ENCODE measurements at regions not wholly inside any gene's neighbourhood (a gene's known extent, or its start where the extent isn't known, plus 50 kb on each side); places are given as distances from the start of the nearest gene placed in this dataset.

DNA sequence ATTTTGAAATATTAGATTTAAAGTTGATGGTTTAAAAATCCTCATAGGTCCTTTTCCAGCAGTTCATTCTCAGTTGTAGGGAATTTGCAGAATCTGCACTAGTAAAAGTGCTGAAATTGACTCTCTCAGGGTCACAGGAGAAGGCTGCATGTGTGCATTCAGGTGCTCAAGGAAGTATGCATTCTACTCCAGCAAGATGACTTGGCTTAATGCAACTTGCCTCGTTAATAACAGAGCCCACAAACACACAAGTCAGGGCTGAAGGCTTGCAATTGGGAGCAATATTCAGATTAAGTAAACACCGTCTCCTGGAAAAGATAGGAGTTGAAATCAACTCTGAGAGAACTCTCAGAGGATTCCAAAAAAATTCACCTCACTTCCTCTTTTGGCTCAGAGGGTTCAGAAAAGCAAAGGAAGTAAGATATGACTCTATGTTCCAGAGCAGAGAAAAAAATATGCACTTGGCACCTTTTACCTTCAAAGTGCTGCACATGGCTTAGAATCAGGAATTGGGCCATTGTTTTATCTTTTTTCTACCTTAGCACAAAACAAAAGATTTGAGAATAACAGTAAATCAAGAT, 406.3 kb upstream of the DCN start:
- TF ChIP-seq EZH2phosphoT487 (IDR thresholded peaks at IDR 0.05; ENCODE audit: low read depth, severe bottlenecking, unreplicated experiment) (no peak), CTCF (IDR thresholded peaks at IDR 0.05; ENCODE audit: poor library complexity) (no peak)

Measured in hepatocyte (in vitro differentiated cells).